ENCODE measurements at regions not wholly inside any gene's neighbourhood (a gene's known extent, or its start where the extent isn't known, plus 50 kb on each side); places are given as distances from the start of the nearest gene placed in this dataset.
"Not testable (repeated sequence)": the region's sequence is repeated elsewhere in the genome, so short reads cannot be mapped to it uniquely, and the experiment has no call there.

- not testable (repeated sequence) for DNase-seq
Measured at GRCh38 chr13:52565324-52565723, 76.9 kb upstream of the HNRNPA1L2 start.

GRCh38 chr13:52569904-52570602, 72.2 kb upstream of the HNRNPA1L2 start:
- DNase-seq: peak; percentile 53

- not testable (repeated sequence) for DNase-seq
Measured at GRCh38 chr13:52571163-52571562, 71.1 kb upstream of the HNRNPA1L2 start.

GRCh38 chr13:52582962-52583361, 59.3 kb upstream of the HNRNPA1L2 start:
- DNase-seq: not testable (repeated sequence)

All from NCI-H1105 treated with DMSO at 0.1 percent for 48 hours (cell line).